Neural progenitor cell (in vitro differentiated cells): ENCODE measurements at regions not wholly inside any gene's neighbourhood (a gene's known extent, or its start where the extent isn't known, plus 50 kb on each side); places are given as distances from the start of the nearest gene placed in this dataset.
A peak's percentile ranks its signal among the peaks of the same experiment; 100 is the strongest.

ENCODE experiments used
- DNase-seq: peaks from one replicate; pipeline ENCODE4 v3.0.0-alpha.2; 2016; ENCODE audit warnings: low spot score
- H2AFZ ChIP-seq: fragments of 200-600 bp; sonication (generic); replicated peaks from 2 replicates; pipeline ENCODE4 v1.6.1; 2016; ENCODE audit warnings: antibody characterized with exemption
- H3F3A ChIP-seq: fragments of 200-600 bp; sonication (generic); 2 replicates; pipeline ENCODE4 v1.6.1; 2016; ENCODE audit warnings: antibody characterized with exemption, low read depth
- H3K27ac ChIP-seq: fragments of 200-600 bp; sonication (generic); 2 replicates; pipeline ENCODE4 v1.5.1; 2016; ENCODE audit warnings: mild to moderate bottlenecking
- H3K27me3 ChIP-seq: fragments of 200-600 bp; sonication (generic); 2 replicates; pipeline ENCODE4 v1.6.1; 2016; ENCODE audit warnings: mild to moderate bottlenecking, moderate library complexity
- H3K36me3 ChIP-seq: fragments of 200-600 bp; sonication (generic); 2 replicates; pipeline ENCODE4 v1.5.1; 2016
- H3K4me1 ChIP-seq: fragments of 200-600 bp; sonication (generic); 2 replicates; pipeline ENCODE4 v1.6.1; 2016; ENCODE audit warnings: mixed run types
- H3K4me2 ChIP-seq: fragments of 200-600 bp; sonication (generic); 2 replicates; pipeline ENCODE4 v1.6.1; 2016
- H3K4me3 ChIP-seq: fragments of 200-600 bp; sonication (generic); 2 replicates; pipeline ENCODE4 v1.5.1; 2016
- H3K79me2 ChIP-seq: fragments of 200-600 bp; sonication (generic); 2 replicates; pipeline ENCODE4 v1.6.1; 2016; ENCODE audit warnings: low read depth
- H3K9ac ChIP-seq: fragments of 200-600 bp; sonication (generic); 2 replicates; pipeline ENCODE4 v1.6.1; 2016
- H3K9me3 ChIP-seq: fragments of 200-600 bp; sonication (generic); 2 replicates; pipeline ENCODE4 v1.5.1; 2016; ENCODE audit warnings: low read depth
- H4K20me1 ChIP-seq: fragments of 200-600 bp; sonication (generic); 2 replicates; pipeline ENCODE4 v1.6.1; 2016; ENCODE audit warnings: low read depth
- H3K27ac Mint-ChIP-seq: 3 replicates; pipeline ENCODE4 v1.8.0; 2021; ENCODE audit warnings: mixed read lengths
- H3K27me3 Mint-ChIP-seq: 2 replicates; pipeline ENCODE4 v1.8.0; 2022; ENCODE audit warnings: low read depth, mild to moderate bottlenecking, inconsistent platforms, moderate library complexity, mixed read lengths; ENCODE audit not compliant: insufficient read depth
- H3K36me3 Mint-ChIP-seq: 3 replicates; pipeline ENCODE4 v1.8.0; 2021; ENCODE audit warnings: mixed read lengths
- H3K4me1 Mint-ChIP-seq: 3 replicates; pipeline ENCODE4 v1.8.0; 2021; ENCODE audit warnings: mixed read lengths
- H3K4me3 Mint-ChIP-seq: 3 replicates; pipeline ENCODE4 v1.8.0; 2021; ENCODE audit warnings: mild to moderate bottlenecking, moderate library complexity, mixed read lengths
- H3K9me3 Mint-ChIP-seq: 3 replicates; pipeline ENCODE4 v1.8.0; 2020; ENCODE audit warnings: mixed read lengths
- CTCF ChIP-seq: fragments of 200-600 bp; sonication (generic); IDR thresholded peaks from 2 replicates; pipeline ENCODE4 v1.5.1; 2017; ENCODE audit warnings: antibody characterized with exemption, mild to moderate bottlenecking
- EZH2 ChIP-seq: fragments of 200-600 bp; sonication (generic); IDR thresholded peaks from 2 replicates; pipeline ENCODE4 v1.6.1; 2017; ENCODE audit warnings: antibody characterized with exemption, mild to moderate bottlenecking, moderate library complexity
- EZH2phosphoT487 ChIP-seq: fragments of 200-600 bp; sonication (generic); IDR thresholded peaks from 2 replicates; pipeline ENCODE4 v1.6.1; 2017; ENCODE audit warnings: antibody characterized with exemption

GRCh38 chr20:63082939-63083735, 76.4 kb upstream of the BHLHE23 start:
- Histone ChIP-seq H3K79me2 (no peaks in the 10 kb centered on the region), H3K27ac (no peak overlapping the region), H3K36me3 (no peaks in the 10 kb centered on the region), H3K9ac (no peak overlapping the region), H3K27me3 (peaks cover 51% of the 10 kb centered on the region), H2AFZ (no peak overlapping the region), H3K4me2 (no peak overlapping the region), H3K9me3 (peaks cover 2% of the 10 kb centered on the region), H3F3A (no peaks in the 10 kb centered on the region), H3K4me3 (no peak overlapping the region), H4K20me1 (peaks cover 24% of the 10 kb centered on the region), H3K4me1 (no peaks in the 10 kb centered on the region)
- TF ChIP-seq EZH2 (no peak), CTCF (no peak), EZH2phosphoT487 (no peak)
- H3K9me3 Mint-ChIP-seq: peaks cover 6% of the 10 kb centered on the region
- peaks cover 25% of the 10 kb centered on the region for H3K27me3 Mint-ChIP-seq
- H3K27ac Mint-ChIP-seq: no peak overlapping the region
- peaks cover 2% of the 10 kb centered on the region for H3K4me1 Mint-ChIP-seq
- H3K4me3 Mint-ChIP-seq: no peak overlapping the region
- no peak for DNase-seq
- no peaks in the 10 kb centered on the region for H3K36me3 Mint-ChIP-seq

GRCh38 chr20:63082308-63082938, 75.7 kb upstream of the BHLHE23 start:
- Mint-ChIP-seq H3K27ac (no peak overlapping the region), H3K4me1 (peaks cover 2% of the 10 kb centered on the region), H3K9me3 (peaks cover 11% of the 10 kb centered on the region), H3K36me3 (no peaks in the 10 kb centered on the region), H3K27me3 (peaks cover 29% of the 10 kb centered on the region), H3K4me3 (no peak overlapping the region)
- Histone ChIP-seq H2AFZ (no peak overlapping the region), H3K36me3 (no peaks in the 10 kb centered on the region), H4K20me1 (peaks cover 24% of the 10 kb centered on the region), H3K4me3 (no peak overlapping the region), H3K9me3 (peaks cover 9% of the 10 kb centered on the region), H3K27ac (no peak overlapping the region), H3K4me2 (no peak overlapping the region), H3F3A (no peaks in the 10 kb centered on the region), H3K79me2 (no peaks in the 10 kb centered on the region), H3K27me3 (peaks cover 58% of the 10 kb centered on the region), H3K4me1 (no peaks in the 10 kb centered on the region), H3K9ac (no peak overlapping the region)
- DNase-seq: peak; percentile 90
- TF ChIP-seq EZH2: peak; percentile 20
- no peak for TF ChIP-seq CTCF
- TF ChIP-seq EZH2phosphoT487: peak; percentile 37

- Mint-ChIP-seq H3K9me3 (peaks cover 13% of the 10 kb centered on the region), H3K27ac (no peak overlapping the region), H3K27me3 (peaks cover 26% of the 10 kb centered on the region), H3K4me3 (peak overlapping the region; percentile 24), H3K4me1 (peaks cover 2% of the 10 kb centered on the region), H3K36me3 (no peaks in the 10 kb centered on the region)
- H3K4me2 ChIP-seq: no peak overlapping the region
- peaks cover 64% of the 10 kb centered on the region for H3K27me3 ChIP-seq
- peaks cover 10% of the 10 kb centered on the region for H3K9me3 ChIP-seq
- no peaks in the 10 kb centered on the region for H3F3A ChIP-seq
- TF ChIP-seq EZH2 (no peak), EZH2phosphoT487 (no peak), CTCF (no peak)
- no peak overlapping the region for H3K27ac ChIP-seq
- no peak overlapping the region for H2AFZ ChIP-seq
- H3K79me2 ChIP-seq: no peaks in the 10 kb centered on the region
- H3K9ac ChIP-seq: no peak overlapping the region
- no peaks in the 10 kb centered on the region for H3K36me3 ChIP-seq
- peaks cover 24% of the 10 kb centered on the region for H4K20me1 ChIP-seq
- no peak overlapping the region for H3K4me3 ChIP-seq
- no peaks in the 10 kb centered on the region for H3K4me1 ChIP-seq
- no peak for DNase-seq
Measured at GRCh38 chr20:63081831-63082230, 75.1 kb upstream of the BHLHE23 start.
